Renal cortical epithelial cell (primary cell): ENCODE measurements at regions not wholly inside any gene's neighbourhood (a gene's known extent, or its start where the extent isn't known, plus 50 kb on each side); places are given as distances from the start of the nearest gene placed in this dataset.

Source experiments
- DNase-seq: peaks from one replicate; pipeline ENCODE4 v3.0.0-alpha.2; 2011; ENCODE audit warnings: low read depth

DNA sequence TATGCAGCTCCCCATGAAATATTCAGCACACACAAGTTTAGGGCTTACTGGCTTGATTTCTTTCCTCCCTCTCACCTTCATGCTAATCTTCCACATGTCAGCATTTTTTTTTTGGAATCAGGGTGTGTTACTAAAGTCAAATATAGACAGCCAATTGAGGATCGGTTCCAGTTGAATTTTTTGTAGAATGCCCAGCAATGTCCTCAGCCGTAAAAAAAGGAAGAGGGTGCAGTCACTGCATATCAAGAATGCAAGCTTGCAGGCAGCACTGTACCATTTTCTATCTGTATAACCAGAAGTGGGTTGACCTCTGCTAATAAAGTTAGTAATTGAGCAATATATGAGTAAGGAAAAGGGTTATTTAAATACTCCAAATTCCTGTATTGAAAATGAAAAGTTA lies 51.4 kb upstream of the CHMP2B start:
- DNase-seq = no peak

DNA sequence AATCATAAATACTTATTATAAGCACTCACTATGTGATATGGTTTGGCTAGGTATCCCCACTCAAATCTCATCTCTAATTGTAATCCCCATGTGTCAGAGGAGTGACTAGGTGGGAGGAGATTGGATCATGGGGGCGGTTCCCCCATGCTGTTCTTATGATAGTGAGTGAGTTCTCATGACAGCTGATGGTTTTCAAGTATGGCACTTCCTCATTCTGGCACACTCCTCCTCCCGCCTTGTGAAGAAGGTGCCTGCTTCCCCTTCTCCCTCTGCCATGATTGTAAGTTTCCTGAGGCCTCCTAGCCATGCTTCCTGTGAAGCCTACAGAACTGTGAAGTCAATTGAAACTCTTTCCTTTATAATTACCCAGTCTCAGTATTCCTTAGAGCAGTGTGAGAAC lies 53.3 kb upstream of the CHMP2B start:
- no peak for DNase-seq

DNA sequence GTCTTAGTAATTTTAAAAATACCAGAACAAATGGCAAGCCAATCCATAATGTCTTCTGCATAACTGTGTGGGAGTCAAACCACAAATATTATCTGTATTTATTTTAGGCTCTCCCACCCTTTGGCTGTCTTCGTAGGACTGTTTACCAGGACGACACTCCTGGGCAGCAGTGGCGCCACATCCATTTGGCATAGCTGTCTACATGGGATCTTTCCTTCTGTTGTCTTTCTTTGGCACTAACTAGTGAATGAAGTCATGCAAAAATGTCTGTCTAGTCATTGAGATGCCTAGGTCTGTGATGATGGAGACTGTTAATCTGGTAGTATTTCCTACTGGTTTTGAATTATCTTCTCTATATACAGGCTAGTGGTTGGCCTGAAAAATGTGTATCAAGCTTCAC lies 54.0 kb upstream of the CHMP2B start:
- no peak for DNase-seq

DNA sequence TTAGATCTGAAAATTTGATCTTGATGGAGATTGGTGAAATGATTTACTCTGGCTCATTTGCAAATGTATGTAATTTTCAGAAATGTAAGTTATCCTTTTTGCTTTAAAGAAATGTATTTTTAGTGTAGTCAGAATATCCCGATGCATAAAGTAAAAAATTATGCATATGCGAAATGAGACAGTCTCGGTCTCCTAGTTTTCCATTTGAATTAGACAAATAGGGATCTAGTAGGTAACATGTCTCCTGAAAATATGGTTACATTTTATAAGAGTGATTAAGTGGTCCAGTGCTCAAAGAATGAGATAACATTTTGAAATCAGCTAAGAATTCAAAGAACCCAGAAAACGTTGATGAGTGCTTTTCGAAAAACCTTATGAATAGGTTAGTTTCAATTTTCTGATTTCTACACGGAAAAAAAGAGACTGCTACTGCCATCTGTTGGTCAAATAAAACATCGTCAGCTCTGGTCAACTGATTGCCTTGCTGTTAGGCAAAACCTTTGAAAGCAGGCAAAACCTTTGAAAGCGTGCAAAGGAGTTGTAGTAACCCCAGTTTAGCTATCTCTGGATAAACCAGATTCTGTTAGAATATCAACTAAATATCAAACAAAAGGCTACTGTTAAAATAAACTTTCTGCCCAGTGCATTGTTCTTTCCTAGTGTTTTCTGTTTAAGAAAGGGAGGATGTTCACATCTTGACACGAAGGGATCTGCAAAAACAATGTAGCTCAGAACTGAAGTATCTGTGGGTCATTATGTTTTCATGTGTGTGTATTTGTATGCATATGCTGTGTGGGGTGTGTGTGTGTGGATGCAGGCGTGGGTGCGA lies 59.3 kb upstream of the CHMP2B start:
- peak; percentile 51 for DNase-seq

DNA sequence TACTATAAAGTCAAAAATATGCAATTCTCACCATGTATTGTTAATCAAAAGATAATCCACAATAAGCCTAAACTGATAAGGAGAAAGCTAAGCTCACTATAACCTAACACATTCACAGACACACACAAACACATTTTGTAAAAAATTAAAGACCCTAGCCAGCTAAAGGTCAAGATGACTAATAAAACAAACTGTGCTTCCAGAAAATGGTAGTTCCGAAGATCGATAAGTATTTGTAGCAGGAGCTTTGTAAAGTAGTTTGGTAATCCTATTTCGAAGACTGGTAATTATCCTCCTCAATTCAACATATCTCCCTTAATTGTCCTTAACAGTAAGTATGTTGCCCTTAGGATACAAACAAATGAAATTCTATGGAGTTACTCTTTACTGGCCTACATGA lies 62.9 kb upstream of the CHMP2B start:
- DNase-seq = no peak

DNA sequence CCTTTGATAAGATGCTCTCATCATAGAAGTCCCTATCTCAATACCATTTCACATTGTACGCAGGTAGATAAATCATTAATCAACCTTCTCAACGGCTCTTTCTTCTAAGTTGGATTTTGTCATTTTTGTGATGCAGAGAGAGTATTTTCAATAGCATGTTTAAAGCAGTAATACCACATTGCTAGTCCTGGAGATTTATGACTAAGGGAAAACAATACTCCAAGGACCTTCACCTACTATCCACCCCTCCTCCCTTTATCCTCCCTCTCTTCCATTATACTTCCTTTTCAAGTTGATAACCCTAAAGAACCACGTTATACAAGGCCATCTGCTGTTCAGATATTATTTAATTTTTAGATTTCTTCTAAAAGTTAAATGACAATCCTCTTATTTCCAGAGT lies 65.3 kb upstream of the CHMP2B start:
- DNase-seq = no peak

DNA sequence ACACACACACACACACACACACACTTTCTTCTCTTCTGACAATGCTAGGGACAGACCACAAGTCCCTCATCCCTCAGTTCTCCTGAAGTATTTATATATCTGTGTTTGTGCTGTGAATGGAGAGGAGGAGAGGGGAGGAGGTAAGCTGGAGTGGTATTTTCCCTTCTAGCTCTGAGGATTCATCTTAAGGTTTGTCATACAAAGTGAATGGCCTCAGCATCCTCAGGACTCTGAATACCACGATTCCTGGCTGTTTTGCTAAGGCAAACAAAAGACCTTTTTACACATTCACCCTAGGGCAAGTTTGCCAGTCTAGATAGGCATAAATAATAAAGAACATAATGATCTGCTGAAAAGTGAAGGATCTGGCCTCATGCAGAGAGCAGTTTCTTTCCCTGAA lies 65.7 kb upstream of the CHMP2B start:
- no peak for DNase-seq

DNA sequence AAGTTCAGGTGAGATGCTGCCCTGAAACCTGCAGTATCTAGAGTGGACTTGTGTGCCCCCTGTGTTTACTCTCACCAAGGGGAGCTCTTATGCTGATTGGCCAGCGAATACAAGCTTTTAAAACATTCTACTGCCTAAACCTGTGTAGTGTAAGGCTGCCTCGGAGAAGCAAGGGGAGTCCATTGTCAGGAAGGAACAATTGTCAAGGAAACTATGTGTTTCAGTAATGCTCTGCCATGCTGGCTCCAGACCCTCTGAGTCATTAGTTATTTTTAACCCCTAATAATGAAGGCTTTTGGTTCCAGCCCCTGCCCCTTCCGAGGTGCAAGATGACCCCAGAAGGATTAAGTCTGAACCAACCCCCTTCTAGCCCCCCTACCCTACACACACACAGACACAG lies 66.1 kb upstream of the CHMP2B start:
- DNase-seq = no peak

DNA sequence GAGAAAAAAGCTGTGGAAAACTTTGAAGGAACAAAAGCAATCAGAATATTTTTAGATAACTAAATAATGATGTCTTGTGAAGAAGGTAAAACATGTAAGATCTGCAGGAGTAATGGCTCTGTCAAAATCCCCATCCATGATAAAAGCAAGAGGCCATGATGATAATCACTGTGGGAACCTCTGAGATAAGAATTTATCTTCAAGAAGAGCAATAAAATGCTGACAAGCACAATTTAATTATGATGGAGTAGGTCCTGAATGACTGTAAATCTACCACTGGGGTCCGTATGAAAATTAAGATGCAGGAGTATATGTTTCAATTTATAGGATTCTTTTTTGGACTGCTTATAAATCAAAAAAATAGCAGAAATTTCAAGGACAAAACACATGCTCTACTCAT lies 68.3 kb upstream of the CHMP2B start:
- no peak for DNase-seq

DNA sequence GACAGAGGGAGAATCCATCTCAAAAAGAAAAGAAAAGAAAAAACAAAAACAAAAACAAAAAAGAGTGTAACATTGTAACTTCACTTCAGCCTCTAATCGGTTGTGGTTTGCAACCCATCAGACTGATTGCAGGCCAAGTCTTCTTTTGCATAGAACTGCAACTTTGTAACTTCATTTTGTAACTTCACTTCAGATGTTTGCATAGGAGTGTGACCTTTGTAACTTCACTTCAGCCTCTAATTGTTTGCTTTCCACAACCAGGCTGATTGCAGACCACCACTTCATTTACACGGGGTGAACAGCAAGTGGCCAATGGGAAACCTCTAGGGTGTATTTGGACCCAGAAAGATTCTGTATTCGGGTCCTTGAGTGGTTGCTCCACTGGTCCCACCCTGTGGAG lies 79.1 kb upstream of the CHMP2B start:
- DNase-seq = no peak

DNA sequence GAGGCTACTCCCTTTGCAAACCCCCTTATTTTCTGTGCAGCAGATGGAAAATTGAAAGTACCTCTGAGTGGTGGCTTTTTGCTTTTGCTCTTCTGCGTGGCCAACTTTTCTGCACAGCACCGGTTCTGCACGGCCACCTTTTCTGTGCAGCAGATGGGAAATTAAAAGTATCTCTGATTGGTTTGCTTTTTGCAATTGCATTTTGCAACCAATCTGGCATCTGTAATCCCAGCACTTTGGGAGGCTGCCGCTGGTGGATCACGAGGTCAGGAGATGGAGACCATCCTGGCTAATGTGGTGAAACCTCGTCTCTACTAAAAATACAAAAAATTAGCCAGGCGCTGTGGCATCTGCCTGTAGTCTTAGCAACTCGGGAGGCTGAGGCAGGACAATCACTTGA lies 79.5 kb upstream of the CHMP2B start:
- DNase-seq = no peak

DNA sequence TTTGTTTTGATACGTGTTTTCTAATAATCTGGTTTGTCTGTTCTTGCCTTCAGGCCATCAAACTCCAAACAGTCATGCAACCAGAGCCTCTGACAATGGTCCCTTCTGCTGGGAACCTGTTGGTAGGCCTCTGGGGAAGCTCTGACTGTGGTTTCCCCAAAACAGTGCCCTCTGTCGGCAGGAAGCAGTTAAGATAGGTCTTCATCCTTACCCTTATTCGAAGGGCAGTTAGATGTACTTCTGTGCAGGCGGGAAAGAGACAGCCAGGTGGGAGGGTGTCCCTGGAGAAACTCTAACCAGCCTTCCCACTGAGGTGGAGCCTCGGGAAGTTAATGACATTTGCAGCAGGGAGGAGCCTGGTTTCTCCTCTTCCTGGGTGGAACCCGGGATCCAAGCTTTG lies 81.6 kb upstream of the CHMP2B start:
- peak; percentile 6 for DNase-seq

DNA sequence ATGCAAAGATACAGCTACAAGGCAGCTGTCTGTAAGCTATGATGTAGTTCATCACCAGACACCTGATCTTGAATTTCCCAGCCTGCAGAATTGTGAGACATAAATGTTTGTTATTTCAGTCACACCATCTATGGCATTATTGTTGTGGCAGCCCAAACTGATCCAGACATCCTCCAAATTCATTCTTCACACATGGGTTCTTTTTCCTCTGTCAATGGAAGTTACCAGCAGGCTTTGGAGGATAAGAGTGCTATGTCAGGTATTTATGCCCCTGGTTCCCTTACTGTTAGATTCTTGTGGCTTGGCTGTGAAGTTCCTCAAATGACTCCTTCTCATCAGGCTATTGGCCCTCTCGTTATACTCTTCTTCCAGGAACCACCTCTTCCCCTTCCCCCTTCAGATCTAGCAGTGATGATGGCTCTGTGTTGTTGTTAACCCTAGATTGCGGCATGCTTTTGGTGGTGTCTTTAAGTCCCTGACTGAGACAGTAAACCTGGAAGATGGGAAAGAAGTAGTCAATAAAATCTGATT lies 91.0 kb upstream of the CHMP2B start:
- DNase-seq = no peak

DNA sequence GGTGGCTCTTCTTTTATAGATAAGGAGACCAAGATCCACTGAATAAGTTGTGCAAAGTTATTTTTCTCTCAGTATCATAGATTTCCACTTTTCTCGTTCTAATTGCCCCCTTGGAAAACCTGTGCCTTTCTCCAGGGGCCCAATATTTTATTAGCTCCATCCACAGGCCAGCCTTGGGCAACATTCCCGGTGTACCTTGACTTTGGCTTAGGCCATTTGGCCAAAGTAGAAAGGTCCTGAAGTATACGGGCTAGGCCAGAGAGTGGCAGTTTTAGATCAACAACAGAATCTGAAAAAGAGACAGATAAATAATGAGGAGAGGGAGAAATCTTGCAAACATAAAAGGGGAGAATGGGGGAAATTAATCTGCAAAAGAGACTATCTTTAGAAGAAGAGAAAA lies 91.7 kb upstream of the CHMP2B start:
- no peak for DNase-seq

DNA sequence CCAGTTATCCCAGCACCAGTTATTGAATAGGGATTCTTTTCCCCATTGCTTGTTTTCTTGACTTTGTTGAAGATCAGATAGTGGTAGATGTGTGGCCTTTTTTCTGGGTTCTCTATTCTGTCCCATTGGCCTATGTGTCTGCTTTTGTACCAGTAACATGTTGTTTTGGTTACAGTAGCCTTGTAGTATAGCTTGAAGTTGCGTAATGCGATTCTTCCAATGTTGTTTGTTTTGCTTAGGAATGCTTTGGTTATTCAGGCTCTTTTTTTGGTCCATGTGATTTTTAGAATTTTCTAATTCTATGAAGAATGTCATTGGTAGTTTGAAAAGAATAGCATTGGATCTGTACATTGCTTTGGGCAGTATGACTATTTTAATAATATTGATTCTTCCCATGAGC lies 94.3 kb upstream of the CHMP2B start:
- DNase-seq = no peak

DNA sequence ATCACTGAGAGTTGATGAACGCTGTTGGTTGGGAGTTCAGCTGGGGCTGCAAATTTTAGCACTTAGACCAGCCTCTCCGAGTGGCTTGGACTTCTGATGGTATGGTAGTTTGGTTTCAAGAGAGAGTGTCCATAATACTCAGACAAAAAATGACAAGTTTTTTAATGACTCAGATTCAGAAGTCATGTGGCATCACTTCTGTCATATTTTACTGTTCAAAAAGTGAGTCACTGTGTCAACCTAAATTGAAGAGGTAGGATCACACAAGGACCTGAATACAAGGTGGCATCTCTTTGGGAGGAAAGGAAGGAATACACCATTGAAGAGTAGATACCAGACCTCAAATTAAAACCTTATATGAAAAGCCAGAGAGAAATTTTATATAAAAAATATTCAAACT lies 99.1 kb upstream of the CHMP2B start:
- DNase-seq = no peak

DNA sequence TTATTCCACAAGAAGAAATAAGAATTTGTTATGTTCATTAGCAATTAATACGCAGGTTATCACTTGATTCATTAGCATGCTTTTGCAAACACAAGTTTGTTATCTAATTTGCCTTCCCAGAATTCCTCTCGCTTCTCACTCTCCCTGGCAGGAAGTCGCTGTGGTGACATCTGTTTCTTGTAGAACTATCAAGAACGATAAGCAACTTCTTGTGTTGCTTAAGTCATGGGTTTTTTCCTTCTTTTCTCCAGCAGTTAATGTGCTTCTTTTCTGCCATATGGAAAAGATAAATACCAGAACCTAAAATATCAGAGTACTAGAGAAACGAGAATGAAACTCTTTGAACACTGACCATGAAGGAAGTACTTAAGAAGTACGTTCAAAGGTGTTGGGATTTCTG lies 99.8 kb upstream of the CHMP2B start:
- no peak for DNase-seq

DNA sequence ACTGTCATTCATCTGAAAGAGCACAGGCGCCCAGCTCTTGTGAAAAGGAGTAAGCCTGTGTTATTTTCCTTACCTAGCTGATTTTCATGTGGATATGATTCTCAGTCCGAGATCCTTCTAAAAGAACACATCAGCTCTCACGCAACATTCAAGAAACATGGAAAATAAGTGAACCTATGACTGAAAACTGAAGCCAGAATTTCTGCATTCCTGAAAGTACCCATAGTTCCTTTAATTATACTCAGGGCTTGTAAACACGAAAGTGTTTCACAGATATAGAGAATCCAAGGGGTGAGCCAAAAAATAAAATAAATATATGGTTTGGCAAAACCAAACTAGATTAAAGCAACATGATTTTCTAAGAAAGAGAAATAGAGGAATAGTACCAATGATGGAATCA lies 100.8 kb upstream of the CHMP2B start:
- DNase-seq = no peak

DNA sequence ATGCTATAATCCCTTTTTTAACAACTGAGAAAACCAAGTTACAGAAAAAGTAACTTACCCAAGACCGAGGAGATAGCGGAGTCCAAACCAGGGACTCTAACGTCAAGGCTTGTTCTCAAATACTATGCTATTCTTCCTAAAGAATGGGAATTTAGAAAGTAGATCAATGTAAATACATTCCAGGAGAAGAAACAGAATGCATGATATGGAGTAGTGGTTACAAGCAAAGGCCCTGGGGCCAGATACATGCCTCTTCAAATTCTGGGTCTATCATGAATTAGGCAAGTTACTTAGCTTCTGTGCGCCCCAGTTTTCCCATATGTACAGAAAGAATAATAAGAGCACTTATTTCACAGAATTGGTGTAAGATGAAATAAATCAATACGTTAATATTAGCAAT lies 102.0 kb upstream of the CHMP2B start:
- DNase-seq = no peak

DNA sequence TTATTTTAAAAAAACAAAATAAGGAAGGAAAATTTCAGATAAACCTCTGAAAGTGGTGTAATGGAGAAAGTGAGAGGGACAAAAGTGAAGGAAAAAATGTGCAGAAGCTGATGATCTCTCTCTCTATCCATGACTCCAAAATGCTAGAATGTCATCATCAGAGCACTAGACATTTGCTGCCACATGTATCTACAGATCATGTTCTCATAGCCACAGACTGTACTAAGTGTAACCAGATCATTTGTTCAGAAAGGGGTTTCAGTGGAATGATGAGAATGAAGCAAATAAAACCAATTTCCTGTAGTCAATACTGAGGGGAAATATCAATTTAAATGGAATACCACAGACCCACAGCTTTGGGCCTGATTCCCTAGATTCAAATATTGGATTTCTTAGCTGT lies 104.3 kb upstream of the CHMP2B start:
- DNase-seq = no peak

DNA sequence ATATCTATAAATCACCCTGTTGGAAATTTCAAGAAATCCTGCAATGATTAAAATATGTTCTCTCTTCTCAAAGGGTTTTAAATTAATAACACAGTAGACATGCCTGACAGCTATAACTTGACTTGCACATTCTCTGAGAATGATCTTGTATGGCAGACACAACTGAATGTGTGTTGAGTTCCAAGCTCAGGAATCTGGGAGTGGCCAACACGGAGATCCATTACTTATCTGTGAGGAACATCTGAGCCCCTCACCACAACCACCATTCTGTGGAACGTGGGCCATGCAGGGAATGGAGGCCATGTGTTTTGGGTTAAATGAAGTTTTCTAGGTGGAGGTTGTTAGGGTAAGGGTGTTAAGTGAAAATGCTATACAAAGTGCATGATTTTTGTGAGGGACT lies 105.3 kb upstream of the CHMP2B start:
- no peak for DNase-seq

DNA sequence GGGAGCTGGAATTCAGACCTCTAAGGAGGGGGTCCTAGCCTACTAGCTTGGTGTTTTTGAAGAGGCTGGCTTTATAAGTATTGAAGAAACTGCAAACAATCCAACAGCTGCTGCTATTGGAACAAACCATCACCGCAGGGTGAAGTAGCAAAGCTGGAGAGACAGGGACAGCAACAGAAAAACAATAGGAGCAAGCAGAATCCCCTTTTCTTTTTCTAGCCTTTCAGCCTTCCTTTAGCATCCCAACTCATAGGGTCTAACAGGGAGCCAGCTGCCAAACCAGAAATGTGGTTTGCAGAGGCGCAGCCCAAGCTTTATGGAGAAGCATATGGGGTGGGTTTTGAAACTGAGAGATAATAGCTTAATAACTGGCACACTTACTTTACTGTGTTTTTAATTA lies 106.2 kb upstream of the CHMP2B start:
- no peak for DNase-seq

DNA sequence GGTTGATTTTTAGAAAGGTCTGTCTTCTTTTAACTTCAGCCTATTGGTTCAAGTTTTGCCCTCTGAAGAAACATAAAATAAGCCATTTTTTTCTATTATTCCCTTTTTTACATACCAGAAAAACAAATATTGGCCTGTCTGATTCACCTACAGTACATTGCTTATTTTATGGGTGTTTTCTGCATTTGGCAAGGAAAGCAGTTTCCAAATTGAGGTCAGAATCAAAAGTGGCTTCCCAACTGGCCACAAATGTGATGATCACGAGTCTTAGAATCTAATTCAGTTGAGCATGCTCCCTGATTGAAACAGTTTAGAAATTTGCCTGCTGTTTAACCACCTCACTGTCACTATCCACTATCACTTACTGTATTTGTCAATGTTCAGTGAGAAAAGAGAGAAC lies 106.9 kb upstream of the CHMP2B start:
- DNase-seq = no peak

DNA sequence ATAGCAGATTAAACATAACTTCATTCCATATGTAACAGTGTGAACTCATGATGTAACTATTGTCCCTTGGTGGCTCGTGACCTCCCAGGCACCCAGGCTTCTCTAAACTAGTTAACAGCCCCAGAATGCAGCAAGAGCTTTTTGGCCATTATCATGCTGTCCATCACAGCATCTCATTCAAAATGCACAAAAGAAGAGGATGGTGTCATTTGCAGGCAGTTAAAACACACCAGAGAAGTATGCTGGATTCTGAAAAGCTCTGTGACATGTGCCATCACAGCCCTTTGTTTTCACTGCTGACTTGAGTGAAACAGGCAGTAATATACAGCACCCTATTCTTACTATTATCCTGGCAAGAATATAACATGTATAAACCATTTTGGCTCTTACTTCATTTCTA lies 117.6 kb upstream of the CHMP2B start:
- DNase-seq = no peak
